ENCODE measurements at regions not wholly inside any gene's neighbourhood (a gene's known extent, or its start where the extent isn't known, plus 50 kb on each side); places are given as distances from the start of the nearest gene placed in this dataset.

DNA sequence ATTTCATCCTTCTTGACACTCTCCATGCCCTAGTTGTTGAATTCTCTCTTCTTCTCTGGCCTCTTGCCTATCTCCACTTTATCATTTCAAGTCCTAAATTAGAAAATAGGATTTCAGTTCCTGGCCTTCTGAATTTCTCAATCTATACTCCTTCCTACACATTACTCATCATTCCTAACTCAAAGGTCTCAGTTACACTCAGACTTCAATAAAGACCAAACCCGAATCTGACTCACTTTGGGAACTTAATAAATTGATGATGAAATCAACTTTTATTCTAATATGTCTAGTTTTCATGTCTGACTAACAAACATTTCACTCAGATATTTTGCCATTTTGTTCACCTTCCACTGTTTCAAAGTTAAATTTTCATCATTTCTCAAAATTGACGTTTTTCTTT, 113.6 kb upstream of the TSLP start:
- no peaks in the 10 kb centered on the region for H3K36me3 ChIP-seq (ENCODE audit: control insufficient read depth, insufficient read depth, low read length)
- ATAC-seq, result no peak
- no peaks in the 10 kb centered on the region for H3K27me3 ChIP-seq (ENCODE audit: control insufficient read depth, insufficient read depth, low read length)
- no peak overlapping the region for H3K4me3 ChIP-seq (ENCODE audit: low read length)
- intact Hi-C loops (cut with micrococcal nuclease), result no loop called here
- 81% methylated on average over 2 of the region's 2 CpGs for WGBS (ENCODE audit: insufficient coverage)
- peaks cover 3% of the 10 kb centered on the region for H3K9me3 ChIP-seq (ENCODE audit: control insufficient read depth, insufficient read depth, low read length)
- H3K36me3 Mint-ChIP-seq, result no peaks in the 10 kb centered on the region
- TF ChIP-seq, protein P1, sequence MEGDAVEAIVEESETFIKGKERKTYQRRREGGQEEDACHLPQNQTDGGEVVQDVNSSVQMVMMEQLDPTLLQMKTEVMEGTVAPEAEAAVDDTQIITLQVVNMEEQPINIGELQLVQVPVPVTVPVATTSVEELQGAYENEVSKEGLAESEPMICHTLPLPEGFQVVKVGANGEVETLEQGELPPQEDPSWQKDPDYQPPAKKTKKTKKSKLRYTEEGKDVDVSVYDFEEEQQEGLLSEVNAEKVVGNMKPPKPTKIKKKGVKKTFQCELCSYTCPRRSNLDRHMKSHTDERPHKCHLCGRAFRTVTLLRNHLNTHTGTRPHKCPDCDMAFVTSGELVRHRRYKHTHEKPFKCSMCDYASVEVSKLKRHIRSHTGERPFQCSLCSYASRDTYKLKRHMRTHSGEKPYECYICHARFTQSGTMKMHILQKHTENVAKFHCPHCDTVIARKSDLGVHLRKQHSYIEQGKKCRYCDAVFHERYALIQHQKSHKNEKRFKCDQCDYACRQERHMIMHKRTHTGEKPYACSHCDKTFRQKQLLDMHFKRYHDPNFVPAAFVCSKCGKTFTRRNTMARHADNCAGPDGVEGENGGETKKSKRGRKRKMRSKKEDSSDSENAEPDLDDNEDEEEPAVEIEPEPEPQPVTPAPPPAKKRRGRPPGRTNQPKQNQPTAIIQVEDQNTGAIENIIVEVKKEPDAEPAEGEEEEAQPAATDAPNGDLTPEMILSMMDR (IDR thresholded peaks at IDR 0.05), result no peak
- H3K4me1 Mint-ChIP-seq, result no peaks in the 10 kb centered on the region
- peaks cover 13 to 20% of the 10 kb centered on the region in 2 donors for H3K9me3 Mint-ChIP-seq
- H3K27ac Mint-ChIP-seq, result no peak overlapping the region
- no peak overlapping the region for H3K4me3 Mint-ChIP-seq
- no peaks in the 10 kb centered on the region for H3K27me3 Mint-ChIP-seq (ENCODE audit: low read depth in 2 of 2)
- no peak overlapping the region for H3K27ac ChIP-seq (ENCODE audit: low read length)
- DNase-seq, result no peak
- H3K4me1 ChIP-seq (ENCODE audit: control insufficient read depth, insufficient read depth, low read length), result no peaks in the 10 kb centered on the region

DNA sequence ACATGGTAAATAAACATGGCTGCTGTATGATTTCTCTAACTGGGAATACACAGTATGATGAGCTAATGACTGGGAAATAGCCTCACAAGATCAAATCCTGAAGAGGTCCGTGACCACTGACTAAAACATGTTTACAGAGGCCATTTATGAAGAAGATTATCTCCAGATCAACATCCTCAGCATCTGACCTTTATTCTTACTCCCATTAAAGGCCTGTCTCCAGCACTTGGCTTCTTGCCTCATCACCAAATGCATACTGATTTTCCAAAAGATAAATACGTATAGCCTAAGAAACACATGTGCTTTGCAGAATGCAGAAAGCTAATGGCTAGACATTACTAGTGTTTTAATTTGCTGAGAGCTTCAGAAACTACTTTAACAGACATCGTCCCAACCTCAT, 108.0 kb upstream of the TSLP start:
- intact Hi-C loops (cut with micrococcal nuclease), result no loop called here
- Mint-ChIP-seq H3K9me3 (peaks cover 4 to 7% of the 10 kb centered on the region in 2 donors), H3K4me1 (no peaks in the 10 kb centered on the region), H3K36me3 (no peaks in the 10 kb centered on the region), H3K27ac (no peak overlapping the region), H3K4me3 (no peak overlapping the region), H3K27me3 (ENCODE audit: low read depth in 2 of 2) (no peaks in the 10 kb centered on the region)
- H3K27me3 ChIP-seq (ENCODE audit: control insufficient read depth, insufficient read depth, low read length), result no peaks in the 10 kb centered on the region
- H3K27ac ChIP-seq (ENCODE audit: low read length), result no peak overlapping the region
- no peaks in the 10 kb centered on the region for H3K9me3 ChIP-seq (ENCODE audit: control insufficient read depth, insufficient read depth, low read length)
- WGBS (ENCODE audit: insufficient coverage), result 66% methylated on average over 2 of the region's 3 CpGs
- no peak for ATAC-seq
- H3K4me3 ChIP-seq (ENCODE audit: low read length), result no peak overlapping the region
- TF ChIP-seq, protein P1 (IDR thresholded peaks at IDR 0.05), result no peak
- H3K36me3 ChIP-seq (ENCODE audit: control insufficient read depth, insufficient read depth, low read length), result no peaks in the 10 kb centered on the region
- H3K4me1 ChIP-seq (ENCODE audit: control insufficient read depth, insufficient read depth, low read length), result no peaks in the 10 kb centered on the region
- no peak for DNase-seq

DNA sequence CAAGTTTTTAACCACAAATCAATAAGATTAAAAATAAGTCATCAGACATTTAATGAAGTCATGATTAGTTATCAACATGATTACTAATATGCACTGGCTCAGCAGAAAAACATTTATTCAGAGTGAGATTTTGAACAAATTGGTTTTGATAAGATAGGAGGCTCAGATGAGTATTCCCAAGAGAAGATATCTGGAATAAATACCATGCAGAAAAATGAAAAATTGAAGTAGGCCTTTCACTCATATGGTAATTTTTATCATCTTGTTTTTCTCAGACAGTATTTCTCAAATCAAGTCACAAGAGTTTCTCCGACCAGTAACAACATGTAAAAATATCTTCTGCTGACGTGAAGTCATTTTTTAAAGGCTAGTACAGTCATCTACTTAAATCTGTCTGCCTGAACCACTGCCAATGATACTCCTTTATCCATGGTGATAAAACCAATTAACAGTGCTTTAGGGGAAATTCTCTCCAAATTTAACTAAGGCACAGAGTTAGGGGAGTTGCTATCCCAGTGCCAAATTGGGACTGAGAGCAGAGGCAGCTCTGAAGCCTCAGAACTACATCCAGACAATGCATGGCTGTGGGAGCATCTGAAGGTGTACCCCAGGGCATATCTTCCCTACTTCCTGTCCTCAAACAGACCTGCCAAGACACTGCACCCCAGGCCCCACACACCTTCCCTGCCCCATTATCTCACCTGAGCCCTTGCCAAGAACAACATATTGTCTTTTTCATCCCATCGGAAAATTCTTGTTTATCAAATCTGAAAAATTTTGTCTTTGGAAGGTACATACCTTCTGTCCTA, 105.5 kb upstream of the TSLP start:
- Histone ChIP-seq H3K36me3 (ENCODE audit: control insufficient read depth, insufficient read depth, low read length) (no peaks in the 10 kb centered on the region), H3K27ac (ENCODE audit: low read length) (no peak overlapping the region), H3K27me3 (ENCODE audit: control insufficient read depth, insufficient read depth, low read length) (no peaks in the 10 kb centered on the region), H3K9me3 (ENCODE audit: control insufficient read depth, insufficient read depth, low read length) (no peaks in the 10 kb centered on the region), H3K4me1 (ENCODE audit: control insufficient read depth, insufficient read depth, low read length) (no peaks in the 10 kb centered on the region), H3K4me3 (ENCODE audit: low read length) (no peak overlapping the region)
- intact Hi-C loops (cut with micrococcal nuclease), result no loop called here
- Mint-ChIP-seq H3K27ac (no peak overlapping the region), H3K36me3 (no peaks in the 10 kb centered on the region), H3K4me1 (no peaks in the 10 kb centered on the region), H3K27me3 (ENCODE audit: low read depth in 2 of 2) (no peaks in the 10 kb centered on the region), H3K4me3 (no peak overlapping the region), H3K9me3 (peaks cover 0 to 9% of the 10 kb centered on the region in 2 donors)
- ATAC-seq (no peak), DNase-seq (no peak)
- 86% methylated on average over 3 of the region's 3 CpGs for WGBS (ENCODE audit: insufficient coverage)
- TF ChIP-seq, protein P1 (IDR thresholded peaks at IDR 0.05), result no peak
